Neuronal stem cell (in vitro differentiated cells): ENCODE measurements at regions not wholly inside any gene's neighbourhood (a gene's known extent, or its start where the extent isn't known, plus 50 kb on each side); places are given as distances from the start of the nearest gene placed in this dataset.
A peak's percentile ranks its signal among the peaks of the same experiment; 100 is the strongest.

ENCODE experiments used
- DNase-seq: peaks from one replicate; pipeline ENCODE4 v3.0.0-alpha.2; 2013; ENCODE audit warnings: low spot score
- H2AFZ ChIP-seq: one replicate; pipeline ENCODE4 v1.6.1; 2013; ENCODE audit warnings: mild to moderate bottlenecking, low read length, inconsistent platforms
- H2AK5ac ChIP-seq: 2 replicates; pipeline ENCODE4 v1.6.1; 2013; ENCODE audit warnings: low read depth, mild to moderate bottlenecking, inconsistent platforms, low read length, moderate library complexity, mixed read lengths
- H2BK120ac ChIP-seq: 2 replicates; pipeline ENCODE4 v1.6.1; 2013; ENCODE audit warnings: low read depth, mild to moderate bottlenecking, inconsistent platforms, low read length, moderate library complexity, mixed read lengths
- H2BK12ac ChIP-seq: one replicate; pipeline ENCODE4 v1.6.1; 2013; ENCODE audit warnings: low read length, inconsistent platforms
- H2BK15ac ChIP-seq: 2 replicates; pipeline ENCODE4 v1.6.1; 2013; ENCODE audit warnings: mild to moderate bottlenecking, low read length, inconsistent platforms, mixed read lengths
- H2BK5ac ChIP-seq: one replicate; pipeline ENCODE4 v1.6.1; 2013; ENCODE audit warnings: inconsistent platforms, mild to moderate bottlenecking, low read length, moderate library complexity
- H3K14ac ChIP-seq: one replicate; pipeline ENCODE4 v1.6.1; 2013; ENCODE audit warnings: low read length, inconsistent platforms
- H3K18ac ChIP-seq: 2 replicates; pipeline ENCODE4 v1.6.1; 2013; ENCODE audit warnings: low read length, inconsistent platforms
- H3K23ac ChIP-seq: 2 replicates; pipeline ENCODE4 v1.6.1; 2013; ENCODE audit warnings: low read depth, mild to moderate bottlenecking, mixed read lengths, low read length, inconsistent platforms; ENCODE audit not compliant: poor library complexity
- H3K27ac ChIP-seq: replicated peaks from 3 replicates; pipeline ENCODE4 v1.5.1; 2013; ENCODE audit warnings: low read length, inconsistent platforms
- H3K27me3 ChIP-seq, 3 experiments: 2 replicates each; pipeline ENCODE4 v1.6.1; 2013; ENCODE audit warnings: low read length in 3 of 3, mild to moderate bottlenecking in 2 of 3, inconsistent platforms in 1 of 3, low read depth in 1 of 3, mixed read lengths in 1 of 3, moderate library complexity in 1 of 3; ENCODE audit not compliant: control insufficient read depth in 3 of 3, insufficient read depth in 3 of 3
- H3K36me3 ChIP-seq, 2 donors: replicated peaks in 1 of 2; 2 replicates each; pipeline ENCODE4 v1.6.1; 2013; ENCODE audit warnings: low read length in 2 of 2; ENCODE audit not compliant: control insufficient read depth in 2 of 2, insufficient read depth in 2 of 2
- H3K4ac ChIP-seq: 2 replicates; pipeline ENCODE4 v1.6.1; 2013; ENCODE audit warnings: inconsistent platforms, mild to moderate bottlenecking, low read length, moderate library complexity
- H3K4me1 ChIP-seq, 2 donors: 1 replicate in 1 of 2; 2 replicates in 1 of 2; pipeline ENCODE4 v1.6.1; 2013; ENCODE audit warnings: low read length in 2 of 2, low read depth in 1 of 2; ENCODE audit not compliant: control insufficient read depth in 2 of 2, insufficient read depth in 1 of 2
- H3K4me2 ChIP-seq: one replicate; pipeline ENCODE4 v1.6.1; 2013; ENCODE audit warnings: mild to moderate bottlenecking, low read length, inconsistent platforms; ENCODE audit not compliant: insufficient read depth, poor library complexity, severe bottlenecking
- H3K4me3 ChIP-seq, 2 donors: 2 replicates each; pipeline ENCODE4 v1.5.1; 2013; ENCODE audit warnings: low read length in 2 of 2, mild to moderate bottlenecking in 2 of 2, inconsistent platforms in 1 of 2, moderate library complexity in 1 of 2
- H3K79me1 ChIP-seq: one replicate; pipeline ENCODE4 v1.6.1; 2013; ENCODE audit warnings: low read depth, mild to moderate bottlenecking, inconsistent platforms, low read length, moderate library complexity
- H3K9ac ChIP-seq: one replicate; pipeline ENCODE4 v1.6.1; 2013; ENCODE audit warnings: mild to moderate bottlenecking, low read depth, low read length, inconsistent platforms; ENCODE audit not compliant: poor library complexity
- H3K9me3 ChIP-seq, 2 donors: replicated peaks in 1 of 2; 2 replicates each; pipeline versions ENCODE3 to v1.6.1; 2013; ENCODE audit warnings: low read length in 2 of 2, mild to moderate bottlenecking in 2 of 2, inconsistent platforms in 1 of 2, low read depth in 1 of 2, mixed read lengths in 1 of 2, moderate library complexity in 1 of 2; ENCODE audit not compliant: control insufficient read depth in 2 of 2, insufficient read depth in 1 of 2
- H4K8ac ChIP-seq: one replicate; pipeline ENCODE4 v1.6.1; 2013; ENCODE audit warnings: low read depth, mild to moderate bottlenecking, inconsistent platforms, low read length, moderate library complexity
- H4K91ac ChIP-seq: one replicate; pipeline ENCODE4 v1.6.1; 2013; ENCODE audit warnings: low read length, low read depth, mild to moderate bottlenecking, inconsistent platforms; ENCODE audit not compliant: poor library complexity
- WGBS, 2 donors: extraction: QIAGEN DNeasy Blood & Tissue Kit; methylation state at CpG; one replicate each; pipeline ENCODE4 v1.1.7; 2013; ENCODE audit warnings: missing lambda C conversion rate in 2 of 2, mixed read lengths in 1 of 2; ENCODE audit not compliant: insufficient read length in 2 of 2, insufficient replicate concordance in 1 of 2; ENCODE audit errors: extremely low coverage in 2 of 2; 5-methylcytosine and 5-hydroxymethylcytosine counted together

- Histone ChIP-seq H3K9me3 (no peaks in the 10 kb centered on the region), H3K36me3 (no peaks in the 10 kb centered on the region), H3K9ac (no peak overlapping the region), H3K23ac (no peak overlapping the region), H2AFZ (no peak overlapping the region), H3K18ac (no peak overlapping the region), H2BK15ac (no peak overlapping the region), H3K4me3 (no peak overlapping the region), H3K4ac (no peak overlapping the region), H3K27ac (no peak overlapping the region), H2AK5ac (no peak overlapping the region), H3K4me1 (peaks cover 0 to 4% of the 10 kb centered on the region in 2 donors), H2BK12ac (no peak overlapping the region), H3K14ac (no peak overlapping the region), H2BK120ac (no peak overlapping the region), H4K91ac (no peak overlapping the region), H2BK5ac (no peak overlapping the region), H3K27me3 (no peaks in the 10 kb centered on the region), H4K8ac (no peak overlapping the region), H3K4me2 (no peak overlapping the region), H3K79me1 (no peaks in the 10 kb centered on the region)
- no CpG with 5 or more reads among the region's 2 CpGs for WGBS, 2 donors
- no peak for DNase-seq
These were observed 249.1 kb downstream of the TBL1XR1 start for GRCh38 chr3:176948151-176948550.

GRCh38 chr3:176946202-176946601 is 251.1 kb downstream of the TBL1XR1 start:
- Histone ChIP-seq H3K9ac (no peak overlapping the region), H3K18ac (no peak overlapping the region), H2AK5ac (no peak overlapping the region), H2BK12ac (no peak overlapping the region), H2BK15ac (no peak overlapping the region), H3K4me3 (no peak overlapping the region), H3K4ac (no peak overlapping the region), H2BK120ac (no peak overlapping the region), H3K79me1 (no peaks in the 10 kb centered on the region), H3K14ac (no peak overlapping the region), H3K27ac (no peak overlapping the region), H3K4me1 (peaks cover 0 to 4% of the 10 kb centered on the region in 2 donors), H2AFZ (no peak overlapping the region), H3K27me3 (no peaks in the 10 kb centered on the region), H3K4me2 (no peak overlapping the region), H4K91ac (no peak overlapping the region), H4K8ac (no peak overlapping the region), H3K23ac (no peak overlapping the region), H3K9me3 (no peaks in the 10 kb centered on the region), H3K36me3 (no peaks in the 10 kb centered on the region), H2BK5ac (no peak overlapping the region)
- no peak for DNase-seq
- no CpG with 5 or more reads among the region's 9 CpGs for WGBS, 2 donors

- Histone ChIP-seq H3K23ac (no peak overlapping the region), H3K4ac (no peak overlapping the region), H3K4me1 (peaks cover 0 to 3% of the 10 kb centered on the region in 2 donors), H3K18ac (no peak overlapping the region), H2BK120ac (no peak overlapping the region), H2BK12ac (no peak overlapping the region), H3K9ac (no peak overlapping the region), H2BK5ac (no peak overlapping the region), H3K27me3 (no peaks in the 10 kb centered on the region), H2AFZ (peak overlapping the region; percentile 50), H3K4me3 (no peak overlapping the region), H4K8ac (no peak overlapping the region), H2BK15ac (no peak overlapping the region), H3K36me3 (no peaks in the 10 kb centered on the region), H3K79me1 (no peaks in the 10 kb centered on the region), H2AK5ac (no peak overlapping the region), H3K9me3 (no peaks in the 10 kb centered on the region), H3K4me2 (no peak overlapping the region), H3K27ac (no peak overlapping the region), H4K91ac (no peak overlapping the region), H3K14ac (no peak overlapping the region)
- DNase-seq = no peak
- WGBS, 2 donors = no CpG with 5 or more reads among the region's 1 CpG
These were observed 255.0 kb downstream of the TBL1XR1 start for GRCh38 chr3:176942305-176942704.

GRCh38 chr3:176941689-176942088 is 255.6 kb downstream of the TBL1XR1 start:
- Histone ChIP-seq H2AFZ (peak overlapping the region; percentile 50), H3K79me1 (no peaks in the 10 kb centered on the region), H3K27me3 (no peaks in the 10 kb centered on the region), H3K36me3 (no peaks in the 10 kb centered on the region), H2BK5ac (no peak overlapping the region), H2BK12ac (no peak overlapping the region), H4K91ac (no peak overlapping the region), H3K27ac (no peak overlapping the region), H3K4me3 (no peak overlapping the region), H2BK120ac (no peak overlapping the region), H3K14ac (no peak overlapping the region), H3K4me2 (no peak overlapping the region), H3K23ac (no peak overlapping the region), H3K4me1 (peaks cover 0 to 3% of the 10 kb centered on the region in 2 donors), H3K4ac (no peak overlapping the region), H3K18ac (no peak overlapping the region), H4K8ac (no peak overlapping the region), H3K9me3 (no peaks in the 10 kb centered on the region), H2BK15ac (no peak overlapping the region), H2AK5ac (no peak overlapping the region), H3K9ac (no peak overlapping the region)
- no peak for DNase-seq
